Right cardiac atrium (tissue), 5 donors: ENCODE measurements at regions not wholly inside any gene's neighbourhood (a gene's known extent, or its start where the extent isn't known, plus 50 kb on each side); places are given as distances from the start of the nearest gene placed in this dataset.
A peak's percentile ranks its signal among the peaks of the same experiment; 100 is the strongest.

Experiments used
- ATAC-seq, 2 donors: fragments of 200-7000 bp; cut with Tn5 transposase; one replicate each; pipeline versions ENCODE4 v1.8.0 to v1.9.1; 2020; ENCODE audit warnings: moderate library complexity in 2 of 2, mild to moderate bottlenecking in 1 of 2
- DNase-seq, 3 donors: peaks; one replicate each; pipeline ENCODE4 v3.0.0-alpha.2; 2020
- H3K27ac ChIP-seq: one replicate; pipeline ENCODE4 v1.5.1; 2013; ENCODE audit warnings: mild to moderate bottlenecking, low read length, control low read depth, moderate library complexity
- H3K27me3 ChIP-seq: one replicate; pipeline ENCODE4 v1.6.1; 2013; ENCODE audit not compliant: control insufficient read depth, insufficient read depth
- H3K4me1 ChIP-seq: one replicate; pipeline ENCODE4 v1.6.1; 2013; ENCODE audit warnings: low read length; ENCODE audit not compliant: control insufficient read depth, insufficient read depth
- H3K4me3 ChIP-seq: one replicate; pipeline ENCODE4 v1.5.1; 2013; ENCODE audit warnings: low read length, control low read depth
- H3K9me3 ChIP-seq: one replicate; pipeline ENCODE4 v1.6.1; 2013; ENCODE audit warnings: low read length; ENCODE audit not compliant: control insufficient read depth
- WGBS: extraction: QIAGEN DNeasy Blood & Tissue Kit; methylation state at CpG from one replicate; pipeline ENCODE4 v1.1.7; 2013; 5-methylcytosine and 5-hydroxymethylcytosine counted together
- intact Hi-C, 4 donors: fragments of 100-400 bp; cut with DNase I; formaldehyde crosslinking; loops; one replicate each; pipeline versions ENCODE4 v1.11.0 to v1.14.0; 2022 to 2023
- donor health status: healthy with polysubstance abuse.
- donor health status: DM: no; HTN: yes; CAD: no.
- donor health status: DM: no; HTN: no; CAD: no.
- donor health status: DM: no; HTN: yes; CAD: no; lungs with severe emphysema.
- donor health status: DM: yes; HTN: yes; CAD: no.

DNA sequence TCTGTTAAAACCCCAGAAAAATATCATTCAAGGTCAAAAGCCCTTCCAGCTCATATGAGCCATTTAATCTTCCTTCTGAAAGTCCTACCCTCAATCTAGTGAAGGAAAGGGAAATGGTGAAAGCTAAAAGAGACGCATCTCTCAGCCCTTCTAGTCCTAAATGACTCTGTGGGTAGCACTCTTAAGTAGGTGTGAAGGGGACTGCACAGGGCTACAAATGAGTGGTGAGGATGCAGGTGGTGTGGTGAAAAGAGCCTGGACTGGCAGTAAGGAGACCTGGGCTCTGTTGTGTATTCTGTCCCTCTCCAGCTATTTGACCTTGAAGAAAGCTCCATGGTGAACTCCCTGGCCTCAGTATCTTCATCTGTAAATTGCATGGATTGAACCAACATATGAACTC is 671.8 kb upstream of the DIPK2B start:
- no peaks in the 10 kb centered on the region for H3K27me3 ChIP-seq
- no peak overlapping the region for H3K4me3 ChIP-seq
- 83% methylated on average over 1 of the region's 1 CpG for WGBS
- H3K27ac ChIP-seq = no peak overlapping the region
- ATAC-seq (no peak), DNase-seq (no peak)
- intact Hi-C loops = no loop called here
- no peaks in the 10 kb centered on the region for H3K4me1 ChIP-seq
- H3K9me3 ChIP-seq = no peaks in the 10 kb centered on the region

DNA sequence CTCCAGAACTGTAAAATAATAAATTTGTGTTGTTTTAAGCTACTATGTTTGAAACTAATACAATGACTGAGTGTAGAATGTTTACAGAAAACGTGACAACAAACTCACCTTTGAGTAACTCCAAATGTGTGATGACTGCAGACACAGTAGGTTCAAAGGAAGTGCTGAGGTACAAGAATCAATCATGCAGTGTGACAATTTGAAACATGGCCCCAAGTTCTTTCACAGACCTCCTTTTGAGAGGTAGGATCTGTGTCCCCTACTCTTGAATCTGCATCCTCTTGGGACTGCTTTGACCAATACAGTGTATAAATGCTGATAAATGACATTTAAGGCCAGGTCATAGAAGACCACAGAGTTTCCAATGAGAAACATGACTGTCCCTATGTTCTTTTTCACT is 667.7 kb upstream of the DIPK2B start:
- DNase-seq (no peak), ATAC-seq (no peak)
- Histone ChIP-seq H3K4me3 (no peak overlapping the region), H3K27me3 (no peaks in the 10 kb centered on the region), H3K9me3 (no peaks in the 10 kb centered on the region), H3K27ac (no peak overlapping the region), H3K4me1 (no peaks in the 10 kb centered on the region)
- 61% methylated on average over 1 of the region's 1 CpG for WGBS
- intact Hi-C loops = no loop called here

- H3K27me3 ChIP-seq = no peaks in the 10 kb centered on the region
- ATAC-seq (no peak), DNase-seq (no peak)
- intact Hi-C loops = no loop called here
- no peak overlapping the region for H3K27ac ChIP-seq
- H3K4me1 ChIP-seq = no peaks in the 10 kb centered on the region
- 39% methylated on average over 1 of the region's 1 CpG for WGBS
- no peaks in the 10 kb centered on the region for H3K9me3 ChIP-seq
- H3K4me3 ChIP-seq = no peak overlapping the region
Measured at GRCh38 chrX:45862801-45863200, 662.1 kb upstream of the DIPK2B start.

DNA sequence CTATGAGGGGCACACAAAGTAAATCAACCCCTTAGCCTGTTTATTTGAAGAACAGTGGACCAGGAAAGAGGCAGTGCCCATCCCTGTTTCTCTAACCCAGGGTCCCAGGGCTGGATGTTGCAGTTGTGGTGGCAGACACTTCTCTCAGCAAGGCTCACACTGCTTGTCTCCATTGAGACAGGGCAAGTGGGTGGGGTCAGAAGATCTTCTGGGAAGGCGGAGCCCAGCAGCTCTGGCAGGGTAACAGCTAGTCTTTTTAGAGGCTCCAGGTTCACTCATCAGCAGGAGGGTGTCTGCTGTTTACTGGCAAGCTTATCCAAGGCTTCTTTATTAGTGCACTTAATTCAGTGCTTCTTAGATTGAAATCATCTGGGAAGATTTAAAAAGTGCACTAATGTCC is 659.8 kb upstream of the DIPK2B start:
- no peak overlapping the region for H3K4me3 ChIP-seq
- intact Hi-C loops = no loop called here
- no peak for ATAC-seq
- no peaks in the 10 kb centered on the region for H3K4me1 ChIP-seq
- no peaks in the 10 kb centered on the region for H3K27me3 ChIP-seq
- H3K27ac ChIP-seq = no peak overlapping the region
- whole genome bisulfite sequencing = 76% methylated on average over 1 of the region's 1 CpG
- H3K9me3 ChIP-seq = no peaks in the 10 kb centered on the region
- DNase-seq = no peak

DNA sequence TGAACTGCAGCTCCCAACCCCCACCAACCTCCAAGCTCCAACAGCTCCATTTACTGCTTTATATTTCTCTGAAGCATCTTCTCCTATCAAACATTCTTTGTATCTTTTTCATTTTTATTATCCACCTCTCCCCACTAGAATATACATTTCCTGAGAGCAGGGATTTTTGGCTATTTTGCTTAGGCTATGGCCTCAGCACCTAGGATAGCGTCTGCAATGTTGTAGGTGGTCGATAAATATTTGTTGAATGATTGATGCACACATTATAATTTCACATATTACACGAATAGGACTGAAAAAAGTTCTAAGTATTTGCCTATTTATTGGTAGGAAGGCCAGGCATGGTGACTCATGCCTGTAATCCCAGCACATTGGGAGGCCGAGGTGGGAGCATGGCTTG is 658.7 kb upstream of the DIPK2B start:
- H3K4me1 ChIP-seq = no peaks in the 10 kb centered on the region
- WGBS = 85% methylated on average over 4 of the region's 4 CpGs
- H3K9me3 ChIP-seq = no peaks in the 10 kb centered on the region
- H3K27ac ChIP-seq = no peak overlapping the region
- intact Hi-C loops = no loop called here
- no peak for ATAC-seq
- no peaks in the 10 kb centered on the region for H3K27me3 ChIP-seq
- no peak for DNase-seq
- no peak overlapping the region for H3K4me3 ChIP-seq

GRCh38 chrX:45852884-45853283 is 652.2 kb upstream of the DIPK2B start:
- H3K27ac ChIP-seq = no peak overlapping the region
- no peaks in the 10 kb centered on the region for H3K9me3 ChIP-seq
- intact Hi-C loops = no loop called here
- 93% methylated on average over 3 of the region's 3 CpGs for WGBS
- no peaks in the 10 kb centered on the region for H3K27me3 ChIP-seq
- DNase-seq (no peak), ATAC-seq (no peak)
- no peak overlapping the region for H3K4me3 ChIP-seq
- H3K4me1 ChIP-seq = no peaks in the 10 kb centered on the region

DNA sequence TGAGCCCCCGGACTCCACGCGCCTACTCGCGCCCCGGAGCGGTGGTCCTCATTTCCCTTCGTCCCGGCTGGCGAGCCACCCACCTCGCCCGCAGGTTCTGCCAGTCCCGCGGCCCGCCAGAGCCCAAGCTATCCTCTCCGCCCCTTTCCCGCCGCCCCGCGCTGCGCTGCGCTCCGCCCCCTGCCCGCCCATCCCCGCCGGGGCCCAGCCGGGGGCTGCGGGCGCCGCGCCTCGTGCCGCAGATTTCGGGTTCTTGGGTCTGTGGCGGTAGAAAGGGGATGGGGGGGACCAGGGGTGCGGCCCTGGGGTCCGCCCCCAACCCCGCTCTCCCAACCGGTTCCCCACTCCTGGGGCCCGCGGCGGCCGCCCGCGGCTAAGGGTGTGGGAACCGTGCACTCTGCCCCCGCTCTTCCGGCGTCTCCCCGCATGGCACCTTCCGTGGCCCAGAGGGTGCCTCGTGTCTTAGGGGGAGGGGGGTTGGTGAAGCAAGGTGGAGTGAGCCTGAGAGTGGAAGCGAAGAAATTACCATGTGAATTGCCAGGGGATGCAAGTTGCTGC is 650.8 kb upstream of the DIPK2B start:
- ATAC-seq = peak in 1 of 2 donors; percentile 67
- Histone ChIP-seq H3K27ac (no peak overlapping the region), H3K27me3 (no peaks in the 10 kb centered on the region), H3K4me1 (no peaks in the 10 kb centered on the region), H3K4me3 (peak overlapping the region; percentile 70), H3K9me3 (no peaks in the 10 kb centered on the region)
- DNase-seq = peak in 1 of 3 donors; percentile 44
- 2% methylated on average over 48 of the region's 53 CpGs for WGBS
- intact Hi-C loops = no loop called here

GRCh38 chrX:45850775-45851433 is 650.2 kb upstream of the DIPK2B start:
- DNase-seq (peak in 2 of 3 donors; percentile 10 to 41), ATAC-seq (peak in 1 of 2 donors; percentile 57)
- intact Hi-C loops = no loop called here
- WGBS = under 1% methylated on average over 50 of the region's 54 CpGs
- Histone ChIP-seq H3K27me3 (no peaks in the 10 kb centered on the region), H3K4me3 (peak overlapping the region; percentile 70), H3K4me1 (no peaks in the 10 kb centered on the region), H3K9me3 (no peaks in the 10 kb centered on the region), H3K27ac (no peak overlapping the region)

GRCh38 chrX:45850197-45850774 is 649.6 kb upstream of the DIPK2B start:
- no peaks in the 10 kb centered on the region for H3K27me3 ChIP-seq
- intact Hi-C loops = no loop called here
- no peak for DNase-seq
- no peak overlapping the region for H3K27ac ChIP-seq
- no peaks in the 10 kb centered on the region for H3K4me1 ChIP-seq
- H3K9me3 ChIP-seq = no peaks in the 10 kb centered on the region
- 2% methylated on average over 28 of the region's 28 CpGs for WGBS
- peak overlapping the region; percentile 70 for H3K4me3 ChIP-seq
- peak in 1 of 2 donors; percentile 49 for ATAC-seq

DNA sequence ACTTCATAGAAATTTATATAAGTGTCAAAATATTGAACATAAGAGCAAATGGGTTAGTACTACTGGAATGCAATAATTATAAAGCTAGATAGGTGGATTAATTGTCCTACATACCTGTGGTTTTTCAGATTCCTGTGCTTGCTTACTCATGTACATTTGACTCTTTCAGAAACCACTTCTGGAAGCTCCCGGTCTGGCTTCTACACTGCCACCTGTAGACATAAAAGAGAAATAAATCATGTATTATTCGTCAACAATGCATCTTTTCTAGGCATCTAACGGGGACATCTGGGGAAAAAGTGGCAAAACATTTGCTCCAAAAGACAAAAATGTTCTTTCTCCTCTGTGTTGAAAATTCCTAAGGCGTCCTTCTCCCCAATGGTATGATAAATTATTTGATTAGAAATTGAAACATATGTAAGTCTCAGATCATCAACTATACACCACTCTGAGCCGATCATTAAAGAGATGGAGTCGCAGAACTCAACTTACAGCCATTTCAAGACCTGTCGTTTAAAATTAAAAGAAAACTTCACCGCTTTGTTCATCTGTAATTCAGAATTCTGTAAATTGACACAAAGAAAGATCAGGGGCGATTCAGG is 648.7 kb upstream of the DIPK2B start:
- ATAC-seq (no peak), DNase-seq (no peak)
- no peaks in the 10 kb centered on the region for H3K4me1 ChIP-seq
- WGBS = 13% methylated on average over 9 of the region's 9 CpGs
- intact Hi-C loops = loop anchor here in 1 of 4 donors (10.0 kb wide), 1 partner anchor 525 kb away; no protein-coding TSS in a partner anchor
- H3K27ac ChIP-seq = no peak overlapping the region
- no peaks in the 10 kb centered on the region for H3K27me3 ChIP-seq
- H3K4me3 ChIP-seq = peak overlapping the region; percentile 10
- no peaks in the 10 kb centered on the region for H3K9me3 ChIP-seq

DNA sequence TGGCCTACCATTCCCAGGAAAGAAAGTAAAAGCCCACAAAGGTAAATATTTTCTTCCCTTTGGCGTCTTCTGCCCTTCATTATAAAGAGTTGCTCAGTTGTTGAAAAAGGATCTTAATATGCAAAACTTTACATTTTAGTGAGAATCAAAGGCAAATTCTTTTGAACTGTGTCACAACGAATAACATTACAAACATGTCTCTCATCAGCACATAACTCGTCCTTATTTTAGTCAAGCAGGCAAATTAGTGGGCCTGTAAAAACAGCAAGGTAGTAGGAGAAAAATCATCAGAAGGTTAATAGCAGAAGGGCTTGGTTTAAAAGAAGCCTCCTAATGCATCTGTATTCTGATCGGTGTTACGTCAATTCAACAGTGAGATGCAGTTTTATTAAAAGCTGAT is 647.3 kb upstream of the DIPK2B start:
- H3K4me3 ChIP-seq = no peak overlapping the region
- ATAC-seq (no peak), DNase-seq (no peak)
- H3K27ac ChIP-seq = no peak overlapping the region
- no peaks in the 10 kb centered on the region for H3K9me3 ChIP-seq
- H3K27me3 ChIP-seq = no peaks in the 10 kb centered on the region
- no peaks in the 10 kb centered on the region for H3K4me1 ChIP-seq
- intact Hi-C loops = loop anchor here in 1 of 4 donors (10.0 kb wide), 1 partner anchor 523 kb away; no protein-coding TSS in a partner anchor
- 91% methylated on average over 5 of the region's 5 CpGs for WGBS
